GM19455 (cell line): ENCODE measurements at regions not wholly inside any gene's neighbourhood (a gene's known extent, or its start where the extent isn't known, plus 50 kb on each side); places are given as distances from the start of the nearest gene placed in this dataset.

ENCODE experiments used
- ATAC-seq: cut with Tn5 transposase; IDR thresholded peaks from one replicate; pipeline ENCODE4 v1.9.1; 2021; ENCODE audit not compliant: unreplicated experiment

GRCh38 chr11:95717314-95717713 is 72.3 kb downstream of the FAM76B start:
- no peak for ATAC-seq

GRCh38 chr11:95716266-95716665 is 73.3 kb downstream of the FAM76B start:
- ATAC-seq = no peak

- peak; percentile 63 for ATAC-seq
Observed at GRCh38 chr11:95715777-95716241, 73.8 kb downstream of the FAM76B start.

GRCh38 chr11:95714843-95715776 is 74.5 kb downstream of the FAM76B start:
- ATAC-seq = no peak

GRCh38 chr11:95713428-95713827 is 76.2 kb downstream of the FAM76B start:
- no peak for ATAC-seq

GRCh38 chr11:95711945-95712221 is 77.7 kb downstream of the FAM76B start:
- ATAC-seq = peak; percentile 5

- peak; percentile 52 for ATAC-seq
Observed at GRCh38 chr11:95711162-95711944, 78.2 kb downstream of the FAM76B start.

- ATAC-seq = no peak
Observed at GRCh38 chr11:95708681-95709080, 80.9 kb downstream of the FAM76B start.

- ATAC-seq = no peak
Observed at GRCh38 chr11:95706974-95707387, 82.6 kb downstream of the FAM76B start.

GRCh38 chr11:95705485-95706124 is 84.0 kb downstream of the FAM76B start:
- ATAC-seq = peak; percentile 92

GRCh38 chr11:95704865-95705264 is 84.7 kb downstream of the FAM76B start:
- no peak for ATAC-seq

- ATAC-seq = no peak
Observed at GRCh38 chr11:95703049-95703448, 86.5 kb downstream of the FAM76B start.

GRCh38 chr11:95702526-95702925 is 87.1 kb downstream of the FAM76B start:
- ATAC-seq = no peak

GRCh38 chr11:95700471-95700817 is 89.1 kb downstream of the FAM76B start:
- ATAC-seq = peak; percentile 42

- ATAC-seq = peak; percentile 44
Observed at GRCh38 chr11:95699631-95700470, 89.7 kb downstream of the FAM76B start.

GRCh38 chr11:95698676-95699557 is 90.7 kb downstream of the FAM76B start:
- no peak for ATAC-seq

GRCh38 chr11:95697614-95698408 is 91.8 kb downstream of the FAM76B start:
- ATAC-seq = no peak

- no peak for ATAC-seq
Observed at GRCh38 chr11:95695181-95695580, 94.4 kb downstream of the FAM76B start.

- no peak for ATAC-seq
Observed at GRCh38 chr11:95693298-95693697, 96.3 kb downstream of the FAM76B start.
